Stromal cell of bone marrow (primary cell): ENCODE measurements at regions not wholly inside any gene's neighbourhood (a gene's known extent, or its start where the extent isn't known, plus 50 kb on each side); places are given as distances from the start of the nearest gene placed in this dataset.
"Not testable (repeated sequence)": the region's sequence is repeated elsewhere in the genome, so short reads cannot be mapped to it uniquely, and the experiment has no call there.

ENCODE experiments used
- DNase-seq: peaks from one replicate; pipeline ENCODE4 v3.0.0-alpha.2; 2012; ENCODE audit warnings: low read depth

DNA sequence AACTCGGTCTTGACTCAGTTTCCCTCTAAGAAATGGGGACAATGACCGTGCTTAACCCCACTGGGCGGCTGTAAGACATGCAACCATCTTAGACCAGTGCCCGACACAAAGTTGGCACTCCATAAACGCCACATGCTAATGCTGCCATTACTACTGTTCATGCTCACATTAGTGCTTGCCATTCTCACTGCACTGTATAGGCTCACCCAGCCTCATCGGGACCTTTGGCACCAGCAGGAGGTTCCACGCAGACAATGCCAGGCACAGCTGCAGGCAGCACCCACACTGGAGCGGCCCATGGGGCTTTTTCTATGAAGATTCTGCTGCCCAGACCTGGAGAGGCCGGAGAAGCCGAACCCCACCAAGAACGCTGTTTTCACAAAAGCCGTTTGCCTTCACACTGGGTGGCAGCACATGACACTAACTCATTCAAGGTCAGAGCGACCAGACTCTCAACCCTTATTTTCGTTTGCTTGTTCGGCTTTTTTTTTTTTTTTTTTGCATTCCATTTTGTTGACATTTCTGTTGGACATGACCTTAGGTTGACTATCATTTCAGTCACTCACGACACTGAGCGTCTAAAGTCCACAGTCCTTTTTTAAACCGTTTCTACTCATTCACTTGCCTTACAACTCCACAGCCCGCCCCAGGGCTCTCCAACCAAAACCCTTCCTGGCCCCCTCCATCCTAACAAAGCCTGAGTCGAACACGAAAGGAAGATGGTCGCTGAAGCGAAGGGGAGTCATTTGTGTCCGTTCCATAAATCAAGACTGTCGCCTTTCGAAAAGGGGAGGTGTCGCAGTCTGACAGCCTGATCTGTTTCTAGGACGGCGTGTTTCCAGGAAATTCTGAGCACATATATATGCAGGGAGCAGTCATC is 124.4 kb upstream of the RNF32 start:
- no peak for DNase-seq

DNA sequence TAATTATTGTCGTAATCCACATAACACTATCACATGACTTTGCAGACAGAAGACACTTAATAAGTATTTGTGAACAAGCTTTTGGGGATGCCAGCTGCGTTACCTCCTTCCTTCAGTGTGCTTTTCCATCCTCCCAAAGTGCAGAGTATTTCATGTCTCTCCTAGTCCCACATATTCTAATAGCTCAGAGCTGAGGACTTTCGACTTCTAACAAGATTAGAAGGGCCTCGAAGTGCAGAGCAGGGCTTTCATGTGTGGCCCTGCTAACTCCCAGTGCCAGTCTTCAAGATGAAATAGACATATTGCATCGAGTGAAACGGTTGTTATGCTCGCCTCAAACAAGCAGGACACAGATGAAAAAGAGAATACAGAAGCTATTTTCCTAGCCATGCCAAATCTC is 125.7 kb upstream of the RNF32 start:
- no peak for DNase-seq

DNA sequence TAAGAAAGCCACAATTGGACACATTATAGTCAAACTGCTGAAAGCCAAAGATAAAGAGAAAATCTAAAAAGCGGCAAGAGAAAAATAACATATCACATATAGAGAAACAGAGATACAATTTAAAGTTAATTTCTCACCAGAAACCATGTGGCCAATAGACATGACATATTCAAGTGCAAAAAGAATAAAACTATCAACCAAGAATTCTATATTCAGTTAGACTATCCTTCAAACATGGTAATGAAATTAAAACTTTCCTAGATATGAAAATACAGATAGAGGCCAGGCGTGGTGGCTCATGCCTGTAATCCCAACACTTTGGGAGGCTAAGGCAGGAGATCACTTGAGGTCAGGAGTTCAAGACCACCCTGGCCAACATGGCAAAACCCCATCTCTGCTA is 129.1 kb upstream of the RNF32 start:
- no peak for DNase-seq

DNA sequence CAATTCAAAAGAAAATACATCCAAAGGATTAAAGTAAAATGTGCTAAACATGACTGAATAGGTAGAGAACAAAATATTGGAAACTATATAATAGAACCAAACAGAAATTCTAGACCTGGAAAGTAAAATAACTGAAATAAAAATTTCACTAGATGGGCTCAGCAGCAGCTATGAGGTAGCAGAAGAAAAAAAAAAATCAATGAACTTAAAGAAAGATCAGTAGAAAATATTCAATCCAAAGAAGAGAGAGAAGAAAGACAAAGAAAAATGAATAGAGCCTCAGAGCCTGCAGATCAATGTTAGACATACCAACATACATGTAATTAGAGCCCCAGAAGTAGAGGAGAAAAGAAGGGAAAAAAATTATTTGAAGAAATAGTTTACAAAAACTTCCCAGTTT is 129.6 kb upstream of the RNF32 start:
- DNase-seq: no peak

DNA sequence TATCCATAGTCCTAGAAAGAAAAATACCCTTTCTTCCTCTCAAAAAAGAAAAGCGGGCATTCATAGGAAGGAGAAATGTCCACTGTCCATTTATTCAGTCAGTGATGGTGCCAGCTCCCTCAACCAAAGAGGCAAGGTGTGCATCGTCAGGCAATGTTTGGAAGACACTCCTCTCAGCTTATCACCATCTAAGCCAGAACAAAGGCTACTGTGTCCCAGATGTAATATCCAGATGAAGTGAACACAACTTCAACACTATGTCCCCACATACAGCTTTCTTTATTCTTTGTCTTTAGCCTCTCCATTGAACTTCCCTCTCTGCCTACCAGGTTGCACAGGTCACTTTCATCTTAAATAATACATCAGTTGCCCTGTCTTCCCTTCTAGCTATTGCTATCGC is 131.4 kb upstream of the RNF32 start:
- no peak for DNase-seq

DNA sequence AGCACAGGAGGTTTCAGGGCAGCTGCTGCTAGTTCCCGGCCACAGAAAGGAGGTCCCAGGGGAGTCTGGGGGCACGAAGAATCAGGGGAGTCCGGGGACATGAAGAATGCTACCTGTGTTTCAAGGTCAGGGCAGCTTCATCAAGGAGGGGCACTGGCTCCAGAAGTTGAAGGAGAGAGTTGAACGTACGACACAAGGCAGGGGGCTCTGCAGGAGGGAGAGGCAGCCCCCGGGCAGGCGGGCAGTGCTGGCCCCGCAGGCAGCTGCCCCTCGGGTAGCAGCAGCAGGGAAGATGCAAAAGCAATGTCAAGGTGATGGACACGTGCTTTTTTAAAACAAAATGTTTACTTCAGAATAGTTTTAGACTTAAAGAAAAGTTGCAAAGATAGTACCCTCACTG is 134.7 kb upstream of the RNF32 start:
- DNase-seq: no peak

DNA sequence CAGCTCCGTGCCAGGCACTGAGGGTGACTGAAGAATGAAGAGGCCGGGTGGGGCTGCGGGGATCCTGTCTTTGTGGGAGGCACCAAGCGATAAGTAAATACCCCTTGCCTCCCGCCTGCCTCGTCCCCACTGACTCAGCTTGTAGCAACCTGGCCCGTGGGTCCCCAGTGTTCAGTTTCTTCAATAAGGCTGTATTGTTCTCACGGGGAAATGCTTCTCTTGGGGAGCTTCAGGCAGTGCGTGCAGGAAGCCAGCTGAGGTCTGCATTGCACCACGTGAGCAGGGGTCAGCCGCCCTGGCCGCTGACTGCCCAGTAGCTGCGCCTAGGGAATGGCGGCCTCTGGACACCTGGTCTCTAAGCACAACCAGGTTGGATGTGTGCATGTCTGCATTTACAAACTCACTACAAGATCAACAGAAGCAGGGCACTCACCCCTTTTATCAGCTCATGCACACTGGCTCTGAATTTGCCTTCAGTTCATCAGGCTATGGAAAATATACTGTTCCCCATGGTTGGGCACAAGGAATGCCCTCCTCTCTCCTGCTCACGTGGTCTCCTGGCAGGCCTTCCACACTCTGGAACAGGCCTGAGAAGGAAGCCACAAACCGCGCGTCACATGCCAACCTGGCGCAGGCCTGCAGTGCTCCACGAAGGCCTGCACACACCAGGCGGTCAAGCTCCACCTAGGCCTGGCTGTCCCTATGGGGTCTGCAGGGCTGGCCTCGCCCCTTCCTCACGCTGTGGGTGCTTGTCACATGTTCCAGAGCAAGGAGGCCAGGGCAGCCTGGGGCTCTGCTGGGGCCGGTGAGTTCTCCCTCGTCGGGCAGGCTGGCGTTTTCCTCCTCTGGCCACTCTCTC is 135.7 kb upstream of the RNF32 start:
- no peak for DNase-seq

DNA sequence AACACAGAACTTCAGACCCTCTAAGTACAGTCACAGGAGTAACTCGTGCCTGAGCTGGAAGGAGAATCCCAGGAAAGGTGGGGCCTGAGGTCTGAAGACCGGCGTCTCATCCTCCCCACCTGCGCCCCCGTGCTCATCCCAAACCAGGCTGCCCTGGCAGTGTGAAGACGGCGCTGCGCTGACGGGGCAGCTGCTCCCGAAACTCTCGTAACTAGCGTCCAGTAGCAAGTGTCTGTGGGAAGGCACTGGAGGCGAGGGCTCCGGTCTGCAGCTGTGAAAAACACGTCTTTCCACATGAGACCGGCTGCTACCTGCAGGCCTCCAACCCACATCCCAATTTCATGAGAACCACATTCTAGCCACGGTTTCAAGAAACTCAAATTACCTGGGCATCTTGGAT is 136.6 kb upstream of the RNF32 start:
- DNase-seq: no peak

DNA sequence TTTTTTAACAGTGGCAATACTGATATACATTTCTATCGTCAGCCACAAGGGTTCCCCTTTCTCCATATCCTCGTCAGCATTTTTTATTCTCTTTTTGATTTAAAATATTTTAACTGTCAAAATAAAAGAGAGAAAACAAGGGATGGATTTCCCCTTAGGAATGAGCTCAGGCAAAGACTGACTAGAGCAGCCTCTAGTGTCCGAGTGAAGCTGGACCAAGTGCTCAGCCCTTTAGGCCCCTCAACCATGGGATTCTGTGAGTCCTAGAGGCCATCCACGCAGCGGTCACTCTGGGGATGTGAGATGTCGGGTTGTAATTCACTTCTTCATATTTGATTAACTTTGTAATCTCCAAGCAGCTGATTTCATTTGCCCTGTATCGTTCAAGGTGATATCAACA is 137.4 kb upstream of the RNF32 start:
- DNase-seq: no peak

DNA sequence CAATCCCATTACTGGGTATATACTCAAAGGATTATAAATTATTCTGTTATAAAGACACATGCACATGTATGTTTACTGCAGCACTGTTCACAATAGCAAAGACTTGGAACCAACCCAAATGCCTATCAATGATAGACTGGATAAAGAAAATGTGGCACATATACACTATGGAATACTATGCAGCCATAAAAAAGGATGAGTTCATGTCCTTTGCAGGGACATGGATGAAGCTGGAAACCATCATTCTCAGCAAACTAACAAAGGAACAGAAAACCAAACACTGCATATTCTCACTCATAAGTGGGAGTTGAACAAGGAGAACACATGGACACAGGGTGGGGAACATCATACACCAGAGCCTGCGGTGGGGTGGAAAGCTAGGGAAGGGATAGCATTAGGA is 138.8 kb upstream of the RNF32 start:
- not testable (repeated sequence) for DNase-seq

DNA sequence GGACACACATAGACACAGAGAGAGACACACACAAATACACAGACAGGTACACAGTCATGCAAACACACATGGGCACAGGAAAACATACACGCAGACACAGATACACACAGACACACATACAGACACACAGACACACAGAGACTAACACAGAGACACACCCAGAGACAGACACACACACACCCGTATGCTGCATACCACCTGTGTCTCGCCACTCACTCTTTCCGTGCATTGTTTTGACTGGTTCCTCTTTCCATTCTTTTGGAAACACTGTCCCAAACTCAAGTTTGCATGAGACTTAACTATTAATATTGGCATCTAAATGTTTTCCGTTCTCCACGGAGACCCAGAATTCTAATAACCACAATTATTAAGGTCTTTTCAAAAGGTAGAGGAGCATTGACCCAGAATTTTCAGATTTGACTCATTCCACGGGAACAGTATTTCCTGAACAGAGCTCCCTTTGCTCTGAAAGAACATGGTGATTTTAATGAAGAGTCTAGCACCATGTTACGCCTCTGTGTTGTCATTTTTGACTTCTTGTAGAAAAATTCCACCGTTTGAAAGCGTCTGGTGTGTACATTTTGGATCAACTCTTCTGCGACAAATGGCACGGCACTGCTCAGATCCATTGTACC is 141.2 kb upstream of the RNF32 start:
- DNase-seq: no peak

DNA sequence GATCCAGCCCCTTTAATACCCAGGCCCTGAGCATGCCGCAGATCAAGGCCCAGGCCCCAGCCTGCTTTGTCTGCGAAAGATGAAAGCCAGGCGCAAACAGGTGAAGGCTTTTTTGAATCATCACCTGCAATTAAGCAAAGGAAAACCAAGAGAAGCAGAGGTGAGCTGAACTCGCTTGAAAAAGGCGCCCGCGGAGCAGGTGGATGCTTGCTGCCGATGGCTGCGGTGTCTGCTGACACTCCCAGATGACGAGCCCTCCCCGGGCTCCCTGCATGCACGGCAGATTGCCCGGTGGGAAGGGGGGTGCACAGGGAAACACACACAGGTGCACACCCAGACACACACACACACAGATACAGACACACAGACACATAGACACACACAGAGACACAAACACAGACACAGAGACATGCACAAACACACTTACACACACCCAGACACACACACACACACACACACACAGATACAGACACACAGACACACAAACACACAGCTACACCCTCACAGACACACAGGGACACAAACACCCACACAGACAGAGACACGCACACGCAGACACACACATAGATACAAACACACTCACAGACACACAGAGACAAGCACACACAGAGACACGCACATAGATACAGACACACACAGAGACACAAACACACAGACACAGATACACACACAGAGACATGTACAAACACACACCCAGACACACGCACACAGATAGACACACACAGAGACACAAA is 142.6 kb upstream of the RNF32 start:
- no peak for DNase-seq

DNA sequence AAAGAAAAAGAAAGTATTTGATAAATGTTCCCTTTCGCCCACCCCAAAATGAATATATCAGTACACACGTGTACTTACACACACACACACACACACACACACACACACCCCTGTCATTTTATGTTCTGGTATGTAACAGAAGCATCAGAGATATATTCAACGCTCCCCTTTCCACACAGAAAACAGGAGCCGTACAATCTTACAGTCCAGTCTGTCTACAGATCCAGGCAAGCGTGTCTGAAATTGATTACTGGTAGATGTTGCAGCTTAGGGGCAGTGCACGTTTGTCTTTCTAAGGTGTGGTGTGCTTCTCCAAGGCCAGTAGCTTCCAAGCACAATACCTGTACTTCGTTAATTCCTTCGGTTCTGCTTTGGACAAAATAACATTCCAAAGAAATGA is 143.7 kb upstream of the RNF32 start:
- no peak for DNase-seq

DNA sequence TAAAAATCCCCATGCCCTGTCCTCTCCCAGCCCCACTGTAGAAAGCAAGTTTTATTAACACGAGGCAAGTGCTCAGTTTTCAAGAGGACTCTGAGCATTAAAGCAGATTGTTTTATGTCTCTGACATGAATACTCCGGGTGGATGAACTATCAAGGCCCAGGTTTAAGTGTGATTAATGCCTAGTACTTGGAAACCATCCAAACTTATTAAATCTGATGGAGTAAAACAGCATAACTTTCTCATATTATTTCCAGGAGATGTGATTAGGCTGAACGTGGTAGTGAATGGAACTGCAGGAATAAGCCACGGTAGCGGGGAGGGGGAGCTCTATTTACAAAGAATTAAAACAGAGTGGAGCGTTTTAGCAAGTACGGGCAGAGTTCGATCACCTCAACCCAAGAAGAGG is 144.2 kb upstream of the RNF32 start:
- DNase-seq: no peak

DNA sequence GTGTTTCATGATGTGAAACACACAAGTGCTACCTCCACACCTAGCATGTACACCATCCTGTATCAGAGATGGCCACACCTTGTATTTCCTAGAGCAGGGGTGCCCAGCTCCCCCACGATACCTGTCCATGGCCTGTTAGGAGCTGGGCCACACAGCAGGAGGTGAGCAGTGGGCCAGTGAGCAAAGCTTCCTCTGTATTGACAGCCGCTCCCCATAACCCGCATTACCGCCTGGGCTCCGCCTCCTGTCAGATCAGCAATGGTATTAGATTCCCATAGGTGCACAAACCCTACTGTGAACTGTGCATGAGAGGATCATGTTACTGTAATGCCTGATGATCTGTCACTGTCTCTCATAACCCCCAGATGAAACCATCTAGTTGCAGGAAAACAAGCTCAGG is 145.6 kb upstream of the RNF32 start:
- no peak for DNase-seq

DNA sequence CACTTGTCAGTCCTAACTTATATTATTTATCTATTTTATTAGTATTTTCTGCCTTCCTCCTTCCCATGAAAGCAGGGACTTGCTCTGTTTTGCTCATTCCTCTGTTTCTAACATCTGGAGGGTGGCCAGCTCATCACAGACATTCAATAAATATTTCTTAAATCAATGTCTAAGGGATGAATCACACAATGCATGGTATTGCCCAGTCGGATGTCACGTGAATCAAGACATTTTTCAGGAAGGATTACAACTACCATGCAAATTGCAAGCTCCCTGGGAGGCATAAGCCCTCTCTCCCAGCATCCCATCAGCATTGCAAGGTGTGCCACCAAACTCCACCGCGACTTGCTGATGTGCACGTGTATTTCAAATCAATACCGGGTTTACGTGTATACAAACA is 146.6 kb upstream of the RNF32 start:
- no peak for DNase-seq

DNA sequence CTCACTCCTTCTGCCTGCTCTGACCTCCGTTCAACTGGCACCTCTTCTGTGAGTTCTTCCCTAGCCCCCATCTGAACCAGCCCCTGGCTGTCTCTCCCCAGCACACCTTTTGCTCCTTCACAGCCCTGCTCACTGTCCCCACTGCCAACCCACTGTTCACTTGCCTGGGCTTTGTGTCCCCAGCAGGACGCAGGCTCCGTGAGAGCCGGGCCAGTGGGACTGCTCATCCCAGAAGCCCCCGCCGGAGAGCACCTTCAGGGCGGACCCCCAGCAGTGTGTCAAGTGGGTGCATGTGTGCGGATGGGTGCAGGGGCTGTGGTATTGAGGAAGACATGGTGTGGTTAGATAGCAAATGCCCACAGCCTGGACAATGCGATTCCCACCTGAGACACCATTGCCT is 148.4 kb upstream of the RNF32 start:
- DNase-seq: no peak

DNA sequence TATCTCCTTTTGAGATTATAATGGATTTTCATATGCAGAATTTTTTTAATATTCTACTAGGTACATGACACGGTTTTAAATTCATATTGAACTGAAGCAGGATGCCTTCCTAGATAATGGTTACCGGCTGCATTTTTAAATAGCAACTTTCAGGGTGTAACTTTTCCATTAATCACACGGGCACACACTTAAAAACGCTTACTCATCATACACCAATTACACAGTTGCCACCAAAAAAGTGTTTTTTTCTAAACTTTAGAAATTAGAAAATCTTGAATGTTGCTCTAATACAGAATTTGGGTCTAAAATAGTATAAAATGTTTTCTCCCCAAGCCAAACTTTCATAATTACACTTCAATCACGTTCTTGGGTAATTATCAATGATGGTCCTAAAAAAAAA is 149.1 kb upstream of the RNF32 start:
- no peak for DNase-seq

DNA sequence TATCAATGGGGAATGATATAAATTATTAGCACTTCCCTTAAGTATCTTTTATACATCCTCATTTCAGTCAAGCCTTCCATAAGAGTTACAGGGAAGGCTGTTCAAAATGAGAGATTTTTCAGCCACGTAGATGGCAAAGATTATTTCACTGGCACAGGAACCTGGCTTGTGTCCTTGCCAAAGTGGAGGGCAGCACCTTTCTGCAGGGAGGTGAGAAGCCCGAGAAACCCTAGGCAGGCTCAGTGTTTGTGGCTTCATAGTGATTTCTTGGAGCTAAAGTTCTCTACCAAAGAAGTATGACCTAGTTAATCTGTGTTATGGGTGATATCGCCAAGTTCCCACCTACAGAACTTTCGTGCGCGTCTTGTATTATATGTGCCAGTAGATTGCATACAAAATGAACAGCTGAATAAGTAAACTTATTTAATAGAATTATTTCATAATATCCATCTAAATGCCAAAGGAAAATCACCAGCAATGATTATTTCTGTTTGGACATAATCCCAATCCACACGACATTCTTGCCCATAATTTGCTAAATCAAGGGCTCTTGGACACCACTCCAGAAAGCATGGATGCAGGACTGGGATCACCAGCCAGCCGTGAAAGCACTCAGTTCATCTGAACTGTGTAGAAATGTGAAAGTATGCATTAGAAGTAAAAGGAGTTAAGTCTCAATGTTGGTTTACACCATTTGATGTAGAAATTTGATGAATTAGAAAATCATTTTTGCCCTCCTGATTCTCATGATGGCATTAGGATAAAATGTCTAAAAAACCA is 150.4 kb upstream of the RNF32 start:
- DNase-seq: no peak

DNA sequence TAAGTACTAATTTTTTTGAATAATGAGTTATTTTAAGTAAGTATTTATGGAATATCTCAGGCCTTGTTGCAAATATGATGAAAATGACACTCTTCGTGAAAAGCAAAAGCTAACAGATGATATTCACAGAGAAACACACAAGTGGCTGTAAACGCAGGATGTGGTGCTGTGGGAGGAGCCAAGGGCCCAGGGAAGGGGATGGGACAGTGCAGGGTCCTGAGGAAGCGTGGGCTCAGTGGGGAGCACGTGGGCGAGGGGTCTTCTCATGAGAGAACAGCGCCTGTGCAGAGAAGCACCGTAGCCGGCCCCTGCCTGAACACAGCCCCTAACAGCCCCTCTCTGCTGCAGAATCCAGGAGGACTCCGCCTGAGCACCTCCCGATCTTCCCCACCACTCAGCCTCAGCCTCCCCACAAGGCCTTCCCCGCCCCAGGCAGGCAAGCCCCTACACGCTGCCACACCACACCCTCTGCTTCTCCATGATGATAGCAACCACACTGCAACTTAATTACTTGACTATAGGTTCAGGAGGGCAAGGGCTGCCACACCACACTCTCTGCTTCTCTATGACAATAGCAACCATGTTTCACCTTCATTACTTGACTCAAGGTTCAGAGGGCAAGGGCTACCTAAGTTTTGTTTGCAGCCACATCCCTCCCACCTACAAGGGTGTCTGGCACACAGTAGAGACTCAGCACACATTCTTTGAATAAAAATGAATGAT is 152.6 kb upstream of the RNF32 start:
- no peak for DNase-seq

DNA sequence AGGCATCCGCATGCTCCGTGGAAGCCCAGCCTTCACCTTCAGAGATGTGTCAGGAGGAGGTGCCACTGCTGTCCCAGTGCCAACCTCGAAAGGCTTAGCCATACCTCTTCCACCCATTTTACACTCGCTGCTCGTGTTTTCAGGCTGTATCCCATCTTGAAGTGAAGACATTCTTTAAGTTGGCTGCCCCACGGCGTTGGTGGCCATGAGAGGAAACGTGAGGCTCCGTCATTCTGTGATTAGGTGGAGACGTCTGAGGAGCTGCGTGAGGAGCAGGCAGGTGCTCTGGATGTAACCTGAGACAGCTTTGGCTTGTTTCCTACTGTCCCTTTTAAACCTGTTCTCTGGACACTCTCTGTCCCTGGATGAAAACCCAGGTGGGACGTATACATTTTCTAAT is 159.9 kb upstream of the RNF32 start:
- no peak for DNase-seq
